ENCODE measurements at regions not wholly inside any gene's neighbourhood (a gene's known extent, or its start where the extent isn't known, plus 50 kb on each side); places are given as distances from the start of the nearest gene placed in this dataset.

DNA sequence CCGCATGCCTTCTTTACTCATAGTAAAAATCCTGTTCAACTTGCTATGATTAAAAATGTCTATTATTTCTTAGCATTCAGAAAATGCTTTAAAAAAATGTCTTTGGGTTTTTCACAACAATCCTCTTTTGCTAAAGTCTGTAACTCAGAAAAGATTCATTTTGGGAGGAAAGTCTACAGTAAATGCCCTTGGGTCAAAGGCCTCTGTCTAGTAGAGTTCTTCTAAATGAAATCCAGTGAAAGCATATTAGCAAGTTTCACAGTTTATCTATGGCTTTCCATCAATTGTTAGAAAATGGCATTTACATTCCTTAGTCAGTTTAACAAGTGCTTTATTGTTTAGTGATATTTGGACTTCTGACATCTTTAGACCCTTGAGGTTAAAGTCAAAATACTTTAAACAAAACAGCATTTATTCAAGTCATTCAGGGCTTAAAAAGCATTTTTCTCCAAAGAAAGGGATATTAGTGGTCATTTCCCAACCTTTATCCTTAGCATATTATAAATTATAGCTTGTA lies 137.1 kb upstream of the TARS1 start:
- TF ChIP-seq RNF2 (IDR thresholded peaks at IDR 0.05), result no peak
- TF ChIP-seq RHOXF2B (CRISPR knock-in tag; conservative IDR thresholded peaks at IDR 0.05), result no peak
- TF ChIP-seq, protein P1, sequence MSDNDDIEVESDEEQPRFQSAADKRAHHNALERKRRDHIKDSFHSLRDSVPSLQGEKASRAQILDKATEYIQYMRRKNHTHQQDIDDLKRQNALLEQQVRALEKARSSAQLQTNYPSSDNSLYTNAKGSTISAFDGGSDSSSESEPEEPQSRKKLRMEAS (CRISPR knock-in tag; IDR thresholded peaks at IDR 0.05), result no peak
- TF ChIP-seq MTA1 (IDR thresholded peaks at IDR 0.05; ENCODE audit: borderline replicate concordance), result no peak
- no peak for TF ChIP-seq POLR2A (conservative IDR thresholded peaks at IDR 0.05)
- TF ChIP-seq, protein P2, sequence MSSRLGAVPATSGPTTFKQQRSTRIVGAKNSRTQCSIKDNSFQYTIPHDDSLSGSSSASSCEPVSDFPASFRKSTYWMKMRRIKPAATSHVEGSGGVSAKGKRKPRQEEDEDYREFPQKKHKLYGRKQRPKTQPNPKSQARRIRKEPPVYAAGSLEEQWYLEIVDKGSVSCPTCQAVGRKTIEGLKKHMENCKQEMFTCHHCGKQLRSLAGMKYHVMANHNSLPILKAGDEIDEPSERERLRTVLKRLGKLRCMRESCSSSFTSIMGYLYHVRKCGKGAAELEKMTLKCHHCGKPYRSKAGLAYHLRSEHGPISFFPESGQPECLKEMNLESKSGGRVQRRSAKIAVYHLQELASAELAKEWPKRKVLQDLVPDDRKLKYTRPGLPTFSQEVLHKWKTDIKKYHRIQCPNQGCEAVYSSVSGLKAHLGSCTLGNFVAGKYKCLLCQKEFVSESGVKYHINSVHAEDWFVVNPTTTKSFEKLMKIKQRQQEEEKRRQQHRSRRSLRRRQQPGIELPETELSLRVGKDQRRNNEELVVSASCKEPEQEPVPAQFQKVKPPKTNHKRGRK (tag; IDR thresholded peaks at IDR 0.05), result no peak
- TF ChIP-seq, protein P3, sequence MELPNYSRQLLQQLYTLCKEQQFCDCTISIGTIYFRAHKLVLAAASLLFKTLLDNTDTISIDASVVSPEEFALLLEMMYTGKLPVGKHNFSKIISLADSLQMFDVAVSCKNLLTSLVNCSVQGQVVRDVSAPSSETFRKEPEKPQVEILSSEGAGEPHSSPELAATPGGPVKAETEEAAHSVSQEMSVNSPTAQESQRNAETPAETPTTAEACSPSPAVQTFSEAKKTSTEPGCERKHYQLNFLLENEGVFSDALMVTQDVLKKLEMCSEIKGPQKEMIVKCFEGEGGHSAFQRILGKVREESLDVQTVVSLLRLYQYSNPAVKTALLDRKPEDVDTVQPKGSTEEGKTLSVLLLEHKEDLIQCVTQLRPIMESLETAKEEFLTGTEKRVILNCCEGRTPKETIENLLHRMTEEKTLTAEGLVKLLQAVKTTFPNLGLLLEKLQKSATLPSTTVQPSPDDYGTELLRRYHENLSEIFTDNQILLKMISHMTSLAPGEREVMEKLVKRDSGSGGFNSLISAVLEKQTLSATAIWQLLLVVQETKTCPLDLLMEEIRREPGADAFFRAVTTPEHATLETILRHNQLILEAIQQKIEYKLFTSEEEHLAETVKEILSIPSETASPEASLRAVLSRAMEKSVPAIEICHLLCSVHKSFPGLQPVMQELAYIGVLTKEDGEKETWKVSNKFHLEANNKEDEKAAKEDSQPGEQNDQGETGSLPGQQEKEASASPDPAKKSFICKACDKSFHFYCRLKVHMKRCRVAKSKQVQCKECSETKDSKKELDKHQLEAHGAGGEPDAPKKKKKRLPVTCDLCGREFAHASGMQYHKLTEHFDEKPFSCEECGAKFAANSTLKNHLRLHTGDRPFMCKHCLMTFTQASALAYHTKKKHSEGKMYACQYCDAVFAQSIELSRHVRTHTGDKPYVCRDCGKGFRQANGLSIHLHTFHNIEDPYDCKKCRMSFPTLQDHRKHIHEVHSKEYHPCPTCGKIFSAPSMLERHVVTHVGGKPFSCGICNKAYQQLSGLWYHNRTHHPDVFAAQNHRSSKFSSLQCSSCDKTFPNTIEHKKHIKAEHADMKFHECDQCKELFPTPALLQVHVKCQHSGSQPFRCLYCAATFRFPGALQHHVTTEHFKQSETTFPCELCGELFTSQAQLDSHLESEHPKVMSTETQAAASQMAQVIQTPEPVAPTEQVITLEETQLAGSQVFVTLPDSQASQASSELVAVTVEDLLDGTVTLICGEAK (IDR thresholded peaks at IDR 0.05), result no peak
- TF ChIP-seq, protein P3 (CRISPR knock-in tag; IDR thresholded peaks at IDR 0.05), result no peak
- TF ChIP-seq, protein P4, sequence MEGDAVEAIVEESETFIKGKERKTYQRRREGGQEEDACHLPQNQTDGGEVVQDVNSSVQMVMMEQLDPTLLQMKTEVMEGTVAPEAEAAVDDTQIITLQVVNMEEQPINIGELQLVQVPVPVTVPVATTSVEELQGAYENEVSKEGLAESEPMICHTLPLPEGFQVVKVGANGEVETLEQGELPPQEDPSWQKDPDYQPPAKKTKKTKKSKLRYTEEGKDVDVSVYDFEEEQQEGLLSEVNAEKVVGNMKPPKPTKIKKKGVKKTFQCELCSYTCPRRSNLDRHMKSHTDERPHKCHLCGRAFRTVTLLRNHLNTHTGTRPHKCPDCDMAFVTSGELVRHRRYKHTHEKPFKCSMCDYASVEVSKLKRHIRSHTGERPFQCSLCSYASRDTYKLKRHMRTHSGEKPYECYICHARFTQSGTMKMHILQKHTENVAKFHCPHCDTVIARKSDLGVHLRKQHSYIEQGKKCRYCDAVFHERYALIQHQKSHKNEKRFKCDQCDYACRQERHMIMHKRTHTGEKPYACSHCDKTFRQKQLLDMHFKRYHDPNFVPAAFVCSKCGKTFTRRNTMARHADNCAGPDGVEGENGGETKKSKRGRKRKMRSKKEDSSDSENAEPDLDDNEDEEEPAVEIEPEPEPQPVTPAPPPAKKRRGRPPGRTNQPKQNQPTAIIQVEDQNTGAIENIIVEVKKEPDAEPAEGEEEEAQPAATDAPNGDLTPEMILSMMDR (IDR thresholded peaks at IDR 0.05 in 2 of 3, conservative IDR thresholded peaks at IDR 0.05 in 1 of 3; ENCODE audit: insufficient read depth in 2 of 3, low read depth in 1 of 3, low read length in 3 of 3), result no peak
- no peak for TF ChIP-seq RBFOX2 (IDR thresholded peaks at IDR 0.05; ENCODE audit: low read depth, low read length)
